NCI-H2107 treated with DMSO at 0.1 percent for 48 hours (cell line): ENCODE measurements at regions not wholly inside any gene's neighbourhood (a gene's known extent, or its start where the extent isn't known, plus 50 kb on each side); places are given as distances from the start of the nearest gene placed in this dataset.

ENCODE experiments used
- DNase-seq: peaks from one replicate; lab custom pipeline; 2025; ENCODE audit not compliant: unreplicated experiment; lab: John Stamatoyannopoulos, UW

DNA sequence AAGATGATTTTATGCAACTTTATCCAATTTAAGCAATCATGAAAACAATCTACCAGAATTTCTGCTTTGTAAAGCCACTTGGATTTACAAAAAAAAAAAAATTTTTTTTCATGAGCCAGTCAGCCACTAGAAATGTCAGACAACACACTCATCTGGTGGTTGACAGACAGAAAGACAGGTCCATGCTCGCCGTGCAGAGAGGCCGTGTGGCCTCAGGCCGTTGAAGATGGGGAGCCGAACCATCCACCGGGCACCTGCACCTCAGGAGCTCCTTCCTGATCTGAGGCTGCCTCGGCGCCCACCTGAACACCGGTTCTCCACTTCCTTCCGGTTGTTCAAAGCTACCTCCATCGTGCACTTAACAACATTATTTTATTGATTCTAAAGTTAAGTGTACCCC is 138.0 kb upstream of the IRX4 start:
- no peak for DNase-seq

DNA sequence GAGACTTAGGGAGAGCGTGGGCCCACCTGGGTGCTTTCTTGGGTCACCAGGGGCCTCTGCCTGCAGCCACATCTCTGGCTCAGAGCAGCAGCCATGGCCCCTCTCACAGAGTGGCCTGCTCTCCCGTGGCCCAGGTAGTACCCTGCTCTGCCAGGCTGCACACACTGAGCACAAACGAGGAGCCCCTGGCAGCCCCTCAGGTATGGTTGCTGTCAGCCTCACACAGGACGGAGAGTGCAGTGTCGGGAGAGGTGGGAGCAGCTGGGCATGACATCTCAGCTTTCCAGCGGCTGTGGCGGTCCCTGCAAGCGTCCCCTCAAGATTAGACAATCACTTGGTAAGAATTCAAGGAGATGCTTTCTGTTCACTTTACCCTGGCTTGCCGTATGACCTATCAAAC is 137.0 kb upstream of the IRX4 start:
- no peak for DNase-seq

DNA sequence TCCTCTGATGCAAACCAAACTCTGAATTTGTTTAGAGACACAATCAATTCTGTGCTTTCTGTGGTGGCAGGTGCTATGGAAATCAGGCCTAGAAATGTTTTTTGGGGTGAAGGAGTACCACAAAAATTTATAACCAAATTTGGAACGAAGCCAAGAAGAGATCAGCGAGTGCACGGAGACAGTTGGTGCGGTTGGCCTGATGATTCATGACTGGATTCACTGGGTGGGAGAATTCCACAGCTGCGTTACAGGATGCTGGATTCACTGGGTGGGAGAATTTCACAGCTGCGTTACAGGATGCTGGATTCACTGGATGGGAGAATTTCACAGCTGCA is 135.6 kb upstream of the IRX4 start:
- DNase-seq, result no peak

DNA sequence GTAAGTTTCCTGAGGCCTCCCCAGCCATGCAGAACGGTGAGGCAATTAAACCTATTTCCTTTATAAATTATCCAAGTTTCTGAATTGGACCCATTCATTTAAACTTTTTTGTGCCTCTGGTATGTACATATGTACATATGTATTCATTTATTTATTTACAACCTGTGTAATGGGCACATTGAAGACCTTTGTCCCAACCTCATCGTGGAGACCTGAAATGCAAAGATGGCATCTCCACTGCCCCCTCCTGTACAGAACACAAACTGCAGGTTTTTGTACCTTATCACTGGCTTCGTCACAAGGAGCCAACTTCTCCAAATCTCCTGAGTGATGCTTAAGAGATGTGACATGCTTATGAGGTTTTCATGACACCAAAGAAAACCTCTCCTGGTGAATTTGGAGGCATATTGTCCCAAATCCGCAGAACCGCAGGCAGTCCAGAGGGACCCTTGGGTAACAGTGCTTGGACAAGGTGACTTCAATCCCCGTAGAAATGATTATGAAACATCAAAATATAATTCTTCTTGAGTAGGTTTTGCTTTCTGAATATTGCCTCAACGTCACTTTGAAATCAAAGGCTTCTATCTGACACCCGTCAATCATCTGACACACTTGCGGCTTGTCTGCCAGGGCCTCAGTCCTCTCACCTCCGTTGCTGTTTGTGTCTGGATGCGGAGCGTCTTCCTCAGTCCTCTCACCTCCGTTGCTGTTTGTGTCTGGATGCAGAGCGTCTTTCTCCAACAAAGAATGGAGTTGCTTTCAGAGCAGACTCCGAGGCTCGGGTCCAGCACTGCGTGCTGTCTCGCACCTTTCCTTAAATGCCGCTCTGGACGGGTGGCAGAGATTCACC is 135.0 kb upstream of the IRX4 start:
- no peak for DNase-seq

DNA sequence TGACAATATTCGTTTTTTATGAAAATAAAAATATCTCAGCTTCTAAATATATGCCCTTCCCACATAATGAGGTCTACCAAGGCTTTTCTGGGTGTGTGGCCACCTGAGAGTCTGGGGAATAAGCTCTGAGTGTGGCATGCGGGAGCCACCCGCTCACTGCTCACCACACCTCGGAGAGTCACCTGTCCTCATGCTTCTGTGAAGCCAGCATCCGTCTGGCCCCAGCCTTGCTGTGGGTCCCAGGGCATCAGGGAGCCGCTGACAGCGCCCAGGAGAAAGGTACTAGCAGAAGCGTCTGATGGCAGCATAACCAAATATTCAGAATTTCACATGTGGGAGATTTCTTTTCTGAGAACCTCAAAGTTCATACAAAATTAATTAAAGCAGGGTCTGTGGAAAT is 133.2 kb upstream of the IRX4 start:
- no peak for DNase-seq

DNA sequence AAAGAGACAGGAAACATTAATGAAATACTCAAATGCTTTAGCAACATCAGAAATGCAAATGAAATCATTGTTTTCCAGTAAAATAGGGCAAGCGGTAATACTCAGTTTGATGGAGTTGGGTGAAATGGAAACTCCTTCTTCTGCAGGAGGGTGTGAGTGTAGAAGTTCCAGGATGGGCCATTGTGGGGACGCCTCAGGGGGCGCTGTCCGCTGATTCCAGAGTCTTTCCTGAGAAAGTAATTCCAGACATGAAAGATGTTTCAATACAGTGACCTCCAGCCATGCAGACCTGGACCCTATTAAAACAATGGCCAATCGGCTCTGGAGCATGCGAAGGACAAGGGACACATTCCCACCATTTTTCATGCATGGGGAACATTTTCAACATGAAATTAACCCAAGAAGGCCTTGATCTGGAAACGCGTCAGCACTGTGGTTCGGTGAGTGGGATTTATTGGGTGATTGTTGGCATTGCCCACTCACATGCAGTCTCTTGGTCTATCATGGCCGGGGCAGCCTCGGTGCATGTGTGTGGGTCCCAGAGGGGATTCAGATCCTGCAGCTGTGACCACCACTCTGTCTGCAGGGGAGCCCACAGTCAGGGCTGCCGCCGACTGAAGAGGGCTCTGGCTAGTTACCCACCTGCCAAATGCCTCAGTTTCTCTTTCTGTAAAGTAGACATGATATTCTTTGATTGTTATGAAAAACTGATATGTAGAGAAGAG is 132.6 kb upstream of the IRX4 start:
- no peak for DNase-seq

DNA sequence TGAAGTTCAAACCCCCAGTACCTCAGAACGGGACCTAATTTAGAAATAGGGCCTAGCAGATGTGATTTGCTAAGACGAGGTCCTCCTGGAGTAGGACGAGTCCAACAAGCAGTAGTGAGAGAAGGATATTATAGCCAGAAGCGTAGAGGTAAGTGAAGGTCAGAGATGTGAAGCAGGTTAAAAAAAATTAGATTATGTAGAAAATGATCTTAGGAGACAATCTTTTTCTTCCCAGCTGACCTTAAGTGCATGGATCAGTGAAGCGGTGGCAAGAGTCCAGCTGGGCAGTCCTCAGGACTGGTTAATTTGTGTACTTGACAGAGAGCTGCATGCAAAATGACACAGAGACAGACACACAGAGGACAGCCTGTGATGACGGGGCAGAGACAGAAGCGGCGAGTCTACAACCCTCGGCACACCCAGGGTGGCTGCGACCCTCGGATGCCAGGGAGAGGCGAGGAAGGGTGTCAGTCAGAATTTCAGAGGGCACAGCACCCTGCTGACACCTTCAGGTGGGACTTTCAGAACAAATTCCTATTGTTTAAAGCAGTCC is 131.4 kb upstream of the IRX4 start:
- DNase-seq, result no peak

DNA sequence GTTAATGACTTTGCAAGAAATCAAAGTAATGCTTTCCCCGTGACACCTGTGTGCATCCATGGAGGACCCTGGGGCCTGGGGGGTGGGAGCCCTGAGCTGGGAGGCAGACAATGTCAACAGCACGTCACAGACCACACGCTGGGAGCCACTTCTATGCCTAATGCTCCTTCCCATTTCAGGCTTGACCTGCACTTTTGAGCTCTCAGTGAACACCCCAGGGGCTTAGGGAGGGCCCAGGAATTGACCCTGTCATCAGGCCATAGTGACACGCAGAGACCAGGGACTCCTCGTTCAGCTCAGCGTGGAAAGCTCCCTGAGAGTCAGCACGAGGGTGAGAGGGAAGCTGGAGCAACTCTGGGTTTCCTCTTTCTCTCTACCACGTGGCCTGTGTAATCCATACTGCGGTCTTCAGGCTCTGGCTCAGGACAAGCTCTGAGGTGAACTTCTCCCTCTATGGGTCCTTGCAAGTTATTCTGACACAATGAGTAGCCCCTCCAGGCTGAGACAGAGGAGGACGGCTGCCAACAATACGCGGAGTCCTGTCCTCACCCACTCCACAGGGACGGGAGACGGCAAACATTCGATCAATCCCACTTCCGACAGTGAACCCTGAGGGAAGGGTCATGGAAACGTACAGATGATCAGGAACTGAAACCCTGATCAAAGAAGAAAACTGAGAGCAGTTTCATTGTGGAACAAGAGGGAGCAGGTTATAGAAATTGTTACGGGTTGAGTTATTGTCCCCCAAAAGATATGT is 130.8 kb upstream of the IRX4 start:
- DNase-seq, result no peak

DNA sequence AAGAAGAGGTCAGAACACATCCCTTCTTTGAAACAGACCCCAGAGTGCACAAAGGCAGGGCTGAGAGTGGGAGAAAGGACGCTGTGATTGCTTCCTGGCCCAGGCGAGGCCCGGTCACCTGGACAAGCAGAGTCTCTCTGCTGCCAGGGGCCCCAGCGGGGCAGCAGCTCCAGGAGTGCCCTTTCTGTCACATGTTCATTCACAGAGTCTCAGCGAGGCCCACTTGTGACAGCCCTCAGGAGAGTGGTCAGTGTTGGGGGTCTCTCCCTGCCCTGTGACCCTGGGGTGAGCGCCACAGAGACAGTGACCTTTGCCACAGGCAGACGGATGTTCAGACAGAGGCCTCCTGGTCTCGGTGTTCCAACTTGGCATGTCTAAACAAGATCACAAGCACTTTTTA is 130.2 kb upstream of the IRX4 start:
- no peak for DNase-seq

DNA sequence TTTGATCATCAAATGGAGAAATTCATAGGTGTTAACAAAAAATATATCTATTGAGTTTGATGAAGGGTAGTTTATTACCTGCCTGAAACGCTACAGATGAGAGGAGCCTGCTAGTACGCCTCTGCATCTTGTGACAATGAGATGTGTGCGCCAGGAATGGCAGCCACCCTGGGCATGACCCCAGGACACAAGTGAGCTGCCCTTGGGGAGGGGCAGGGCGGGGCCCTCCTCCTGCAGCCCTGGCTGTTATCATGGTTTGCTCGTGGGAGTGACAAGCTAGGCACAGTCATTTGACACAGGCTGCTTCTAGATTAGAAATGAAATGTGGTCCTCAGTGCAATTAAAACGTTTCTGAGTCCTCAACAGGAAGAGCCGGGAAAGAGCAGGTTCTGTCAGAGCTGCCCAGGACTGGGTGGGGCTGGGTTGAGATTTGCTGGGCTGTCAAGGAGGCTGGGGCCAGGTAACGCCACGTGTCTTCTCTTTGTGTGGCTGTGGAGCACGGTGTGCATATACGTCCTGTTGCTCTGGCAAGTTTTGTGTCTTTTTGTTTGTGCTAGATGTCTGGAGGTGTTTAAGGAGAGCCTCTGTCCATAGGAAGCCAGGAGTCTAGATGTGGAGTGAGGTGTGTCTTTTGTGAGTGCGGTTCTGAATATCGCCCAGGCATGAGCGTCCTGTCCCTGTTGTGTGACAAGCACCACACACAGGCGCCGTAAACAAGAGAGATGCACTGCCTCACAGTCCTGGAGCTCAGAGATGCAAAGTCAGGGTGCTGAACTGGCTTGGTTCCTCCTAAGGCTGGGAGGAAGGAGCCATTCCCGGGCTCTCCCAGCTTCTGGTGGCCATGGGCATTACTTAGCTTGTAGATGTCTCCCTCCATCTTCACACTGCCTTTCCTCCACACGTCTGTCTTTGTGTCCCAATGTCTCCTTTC is 129.0 kb upstream of the IRX4 start:
- DNase-seq, result no peak

DNA sequence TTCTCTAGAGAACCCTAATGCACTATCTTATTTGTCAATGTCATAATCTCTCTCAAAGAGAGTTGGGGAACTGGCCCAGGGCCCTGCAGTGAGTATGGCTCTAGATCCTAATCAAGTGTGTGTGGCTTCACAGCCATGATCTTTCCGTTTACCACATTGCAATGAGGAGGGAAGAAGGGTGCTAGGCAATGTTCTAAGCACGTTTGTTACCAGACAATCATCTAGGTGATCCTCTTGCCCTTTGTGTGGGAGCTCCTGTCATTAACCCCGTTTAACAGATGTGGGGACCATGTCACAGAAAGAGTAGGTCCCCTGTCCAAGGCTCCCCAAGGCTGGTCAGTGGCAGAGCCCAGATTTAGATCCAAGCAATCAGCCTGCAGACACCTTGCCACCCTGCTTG is 128.2 kb upstream of the IRX4 start:
- no peak for DNase-seq

DNA sequence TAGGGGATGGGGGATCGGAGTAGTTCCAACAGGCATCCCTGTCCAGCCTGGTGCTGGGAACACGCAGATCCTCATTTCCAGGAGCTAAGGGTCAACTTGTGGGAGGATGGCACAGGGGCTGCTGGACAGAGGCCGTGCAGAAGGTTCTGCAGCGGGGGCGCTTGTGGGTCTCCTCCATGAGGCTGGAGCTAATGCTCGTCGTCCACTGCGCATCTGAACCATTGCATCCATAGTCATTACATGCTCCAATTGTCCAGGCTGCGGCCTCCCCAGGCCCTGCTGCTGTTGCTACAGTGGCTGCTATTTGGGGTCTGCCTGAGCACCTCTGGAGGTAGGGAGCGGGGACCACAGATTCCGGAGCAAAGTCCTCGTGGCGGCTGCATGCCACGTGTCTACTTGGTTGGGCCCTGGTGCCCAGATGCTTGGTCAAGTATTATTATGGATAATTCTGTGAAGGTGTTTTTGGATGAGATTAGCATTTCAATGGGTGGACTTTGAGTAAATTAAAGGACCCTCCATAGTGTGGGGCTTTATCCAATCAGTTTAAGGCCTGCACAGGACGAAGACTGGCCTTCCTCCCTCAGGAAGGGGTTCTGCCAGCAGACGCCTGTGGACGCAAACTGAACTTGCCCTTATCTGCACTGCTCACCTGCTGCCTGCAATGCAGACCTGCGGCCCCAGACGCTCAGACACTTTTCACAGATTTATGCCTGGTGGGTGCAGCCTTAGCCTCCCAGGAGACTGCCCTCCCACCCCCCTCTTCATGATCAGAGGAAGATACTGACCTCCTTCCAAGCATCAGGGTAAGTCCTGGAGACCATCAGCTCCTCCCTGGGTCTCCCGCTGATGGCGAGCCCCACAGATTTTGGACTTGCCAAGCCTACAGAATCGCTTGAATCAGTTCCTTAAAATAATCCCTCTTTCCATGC is 127.5 kb upstream of the IRX4 start:
- no peak for DNase-seq

DNA sequence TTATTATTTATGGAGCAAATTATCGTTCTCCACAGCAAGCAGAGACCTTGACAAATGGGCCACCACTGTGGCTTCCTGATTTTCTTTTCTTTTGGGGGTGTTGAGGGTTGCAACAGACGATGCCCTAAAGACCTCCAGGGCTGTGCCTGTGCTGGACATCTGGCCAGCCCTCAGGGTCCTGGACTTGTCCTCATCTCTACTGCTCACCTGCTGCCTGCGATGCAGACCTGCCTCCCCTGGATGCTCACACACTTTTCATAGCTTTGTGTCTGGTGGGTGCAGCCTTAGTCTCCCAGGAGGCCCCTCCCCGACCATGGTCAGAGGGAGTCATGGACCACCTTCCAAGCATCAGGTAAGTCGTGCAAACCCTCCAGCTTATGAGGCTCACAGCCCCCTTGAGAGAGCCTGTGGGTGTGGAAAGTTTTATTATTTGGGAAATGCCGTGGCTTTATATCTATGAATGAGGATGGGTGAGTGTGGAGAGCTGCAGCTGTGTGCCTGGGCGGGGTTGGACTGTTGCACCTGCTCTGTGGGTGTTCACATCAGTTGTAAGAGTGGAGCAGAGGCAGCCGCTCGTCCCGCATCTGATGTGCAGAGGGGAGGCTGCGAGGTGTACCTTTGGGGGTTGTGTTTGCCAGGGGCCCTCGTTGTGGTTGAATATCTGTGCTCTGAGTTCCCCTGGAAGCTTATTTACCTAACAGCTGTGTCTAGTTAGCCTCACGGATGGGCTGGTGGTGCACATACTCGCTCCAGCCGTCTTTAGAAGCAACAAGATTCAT is 126.3 kb upstream of the IRX4 start:
- DNase-seq, result peak; percentile 28

DNA sequence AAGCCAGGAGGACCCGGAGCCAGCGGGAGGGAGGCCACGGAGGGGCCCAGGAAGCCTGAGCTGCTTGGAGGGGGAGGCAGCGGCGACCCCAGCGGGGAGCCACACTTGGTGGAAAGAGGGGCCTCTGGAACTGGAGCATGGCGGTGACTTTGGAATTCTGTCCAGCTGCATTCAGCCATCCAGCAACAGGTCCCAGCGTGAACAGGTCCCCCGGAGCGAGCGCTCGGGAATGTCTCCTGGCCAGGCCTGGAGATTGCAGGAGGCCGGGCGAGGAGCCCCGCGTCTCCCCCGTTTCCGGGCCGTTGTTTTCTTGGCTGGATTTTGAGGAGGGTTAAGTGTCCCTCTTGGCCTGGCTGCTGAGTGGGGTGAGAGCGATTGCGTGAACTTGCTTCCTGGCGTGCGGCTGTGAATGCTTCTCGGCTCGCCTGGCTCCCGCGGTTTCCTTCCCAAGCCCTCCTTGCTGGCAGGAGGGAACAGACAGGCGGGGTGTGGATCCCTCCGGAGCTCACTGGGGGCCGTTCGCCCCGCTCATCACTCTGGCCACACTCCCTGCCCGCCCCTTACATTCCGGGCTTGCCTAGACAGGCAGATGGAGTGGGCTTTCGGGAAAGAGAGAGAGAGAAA is 125.3 kb upstream of the IRX4 start:
- DNase-seq, result no peak

DNA sequence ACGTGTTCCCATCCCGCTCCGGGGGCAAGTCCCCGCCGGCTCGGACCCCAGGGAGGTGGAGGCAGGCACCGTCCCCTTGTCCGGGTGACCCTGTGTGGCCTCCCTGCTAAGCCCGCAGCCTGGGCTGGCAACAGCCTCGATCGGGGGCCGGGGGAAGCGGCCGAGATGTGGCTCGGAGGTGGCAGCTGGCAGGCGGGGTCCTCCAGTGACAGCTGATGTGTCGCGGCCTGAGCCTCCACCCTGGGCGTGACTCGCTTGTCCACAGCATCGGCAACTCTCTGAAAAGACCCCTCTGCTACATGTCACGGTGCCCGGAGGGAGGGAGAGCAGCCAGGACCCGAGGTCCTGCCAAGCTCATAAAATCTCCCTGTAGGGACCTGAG is 124.8 kb upstream of the IRX4 start:
- no peak for DNase-seq

DNA sequence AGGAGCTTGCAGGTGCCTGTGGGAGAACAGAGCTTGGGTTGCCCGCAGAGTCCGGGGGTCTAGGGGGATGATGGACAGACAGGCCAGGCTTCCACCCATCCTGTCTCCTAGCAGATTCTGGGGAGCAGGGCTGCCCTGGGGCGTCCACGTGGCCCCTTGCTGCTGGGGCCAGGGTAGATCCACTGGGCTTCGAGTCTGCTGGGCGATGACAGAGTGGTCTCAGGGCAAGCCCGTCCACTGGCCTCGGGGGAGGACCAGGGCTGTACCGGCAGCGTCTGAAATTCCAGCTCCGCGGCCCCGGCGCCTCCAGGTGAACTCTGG is 124.2 kb upstream of the IRX4 start:
- no peak for DNase-seq

DNA sequence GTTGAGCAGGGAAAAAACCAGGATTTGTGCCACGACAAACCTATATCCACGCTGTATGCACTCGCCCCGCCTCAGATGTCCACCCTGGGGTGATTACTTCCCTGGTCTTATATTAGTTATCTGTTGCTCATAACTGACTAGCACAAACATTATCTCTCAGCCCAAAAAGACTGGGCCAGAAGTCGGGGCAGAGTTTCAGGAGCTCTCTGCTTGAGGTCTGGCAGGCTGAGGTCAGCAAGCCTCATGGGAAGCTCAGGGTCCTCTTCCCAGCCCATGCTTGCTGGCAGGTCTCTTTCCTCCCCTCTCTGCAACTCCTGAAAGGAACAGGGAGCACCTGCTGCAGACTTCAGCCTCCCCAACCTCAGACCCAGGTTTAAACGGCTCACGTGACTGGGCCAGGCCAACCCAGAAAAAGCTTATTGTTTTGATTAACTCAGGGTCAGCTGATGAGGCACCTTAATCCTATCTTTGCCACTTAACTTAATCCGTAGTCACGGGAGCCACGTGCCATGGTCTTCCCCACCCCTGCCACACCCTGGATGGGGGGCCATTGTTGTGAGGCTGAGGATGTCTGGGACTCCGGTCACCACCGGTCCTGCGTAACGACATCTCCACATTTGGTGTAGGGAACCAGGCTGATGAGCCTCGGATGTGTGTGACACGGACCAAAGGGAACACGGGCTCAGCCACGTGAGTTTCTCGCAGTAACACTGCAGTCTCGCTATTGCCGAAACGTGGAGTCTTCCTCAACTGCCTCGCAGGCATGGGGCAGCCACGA is 123.7 kb upstream of the IRX4 start:
- DNase-seq, result no peak
